HL-60 (cell line): ENCODE measurements at regions not wholly inside any gene's neighbourhood (a gene's known extent, or its start where the extent isn't known, plus 50 kb on each side); places are given as distances from the start of the nearest gene placed in this dataset.

Experiments
- DNase-seq, 2 experiments: peaks; one replicate each; pipeline ENCODE4 v3.0.0-alpha.2; 2010 to 2020; ENCODE audit warnings: low read depth in 1 of 2, low spot score in 1 of 2
- H3K27ac ChIP-seq: fragments of 250-450 bp; sonication (Bioruptor Pico); replicated peaks from 2 replicates; pipeline ENCODE4 v1.5.1; 2020; ENCODE audit warnings: mild to moderate bottlenecking, moderate library complexity
- H3K27me3 ChIP-seq: fragments of 250-450 bp; sonication (Bioruptor Pico); 2 replicates; pipeline ENCODE4 v1.5.1; 2021; ENCODE audit warnings: mild to moderate bottlenecking, moderate library complexity; ENCODE audit not compliant: insufficient read depth, poor library complexity, severe bottlenecking
- H3K4me3 ChIP-seq: replicated peaks from 2 replicates; pipeline ENCODE4 v1.5.1; 2011; ENCODE audit warnings: mild to moderate bottlenecking, control low read depth, low read length; ENCODE audit not compliant: insufficient read depth
- GABPA ChIP-seq: IDR thresholded peaks from 2 replicates; pipeline ENCODE4 v1.6.1; 2012; ENCODE audit warnings: low read depth
- POLR2AphosphoS5 ChIP-seq: IDR thresholded peaks from 2 replicates; pipeline ENCODE4 v1.6.1; 2012; ENCODE audit warnings: low read depth
- SPI1 ChIP-seq: IDR thresholded peaks from 2 replicates; pipeline ENCODE4 v1.6.1; 2012; ENCODE audit warnings: low read depth, mild to moderate bottlenecking, borderline replicate concordance
- TF ChIP-seq, protein P1 (sequence below): IDR thresholded peaks from 2 replicates; pipeline ENCODE4 v1.6.1; 2012; ENCODE audit warnings: low read depth; ENCODE audit not compliant: insufficient replicate concordance
- TF ChIP-seq, protein P2 (sequence below): IDR thresholded peaks from one replicate; pipeline ENCODE4 v1.5.1; 2011; ENCODE audit warnings: low read length, control low read depth, inconsistent platforms; ENCODE audit not compliant: insufficient read depth

DNA sequence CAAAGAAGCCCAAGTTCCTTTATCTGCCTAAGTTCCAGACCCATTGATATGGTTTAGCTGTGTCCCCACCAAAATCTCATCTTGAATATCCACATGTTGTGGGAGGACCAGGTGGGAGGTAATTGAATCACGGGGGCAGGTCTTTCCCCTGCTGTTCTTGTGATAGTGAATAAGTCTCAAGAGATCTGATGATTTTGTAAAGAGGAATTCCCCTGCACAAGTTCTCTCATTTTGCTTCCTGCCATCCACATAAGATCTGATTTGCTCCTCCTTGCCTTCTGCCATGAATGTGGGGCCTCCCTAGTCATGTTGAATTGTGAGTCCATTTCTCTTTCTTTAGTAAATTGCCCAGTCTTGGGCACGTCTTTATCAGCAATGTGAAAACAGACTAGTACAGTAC is 860.2 kb downstream of the FSTL5 start:
- Histone ChIP-seq H3K27me3 (no peaks in the 10 kb centered on the region), H3K4me3 (no peak overlapping the region), H3K27ac (no peak overlapping the region)
- DNase-seq = no peak
- TF ChIP-seq, protein P1, sequence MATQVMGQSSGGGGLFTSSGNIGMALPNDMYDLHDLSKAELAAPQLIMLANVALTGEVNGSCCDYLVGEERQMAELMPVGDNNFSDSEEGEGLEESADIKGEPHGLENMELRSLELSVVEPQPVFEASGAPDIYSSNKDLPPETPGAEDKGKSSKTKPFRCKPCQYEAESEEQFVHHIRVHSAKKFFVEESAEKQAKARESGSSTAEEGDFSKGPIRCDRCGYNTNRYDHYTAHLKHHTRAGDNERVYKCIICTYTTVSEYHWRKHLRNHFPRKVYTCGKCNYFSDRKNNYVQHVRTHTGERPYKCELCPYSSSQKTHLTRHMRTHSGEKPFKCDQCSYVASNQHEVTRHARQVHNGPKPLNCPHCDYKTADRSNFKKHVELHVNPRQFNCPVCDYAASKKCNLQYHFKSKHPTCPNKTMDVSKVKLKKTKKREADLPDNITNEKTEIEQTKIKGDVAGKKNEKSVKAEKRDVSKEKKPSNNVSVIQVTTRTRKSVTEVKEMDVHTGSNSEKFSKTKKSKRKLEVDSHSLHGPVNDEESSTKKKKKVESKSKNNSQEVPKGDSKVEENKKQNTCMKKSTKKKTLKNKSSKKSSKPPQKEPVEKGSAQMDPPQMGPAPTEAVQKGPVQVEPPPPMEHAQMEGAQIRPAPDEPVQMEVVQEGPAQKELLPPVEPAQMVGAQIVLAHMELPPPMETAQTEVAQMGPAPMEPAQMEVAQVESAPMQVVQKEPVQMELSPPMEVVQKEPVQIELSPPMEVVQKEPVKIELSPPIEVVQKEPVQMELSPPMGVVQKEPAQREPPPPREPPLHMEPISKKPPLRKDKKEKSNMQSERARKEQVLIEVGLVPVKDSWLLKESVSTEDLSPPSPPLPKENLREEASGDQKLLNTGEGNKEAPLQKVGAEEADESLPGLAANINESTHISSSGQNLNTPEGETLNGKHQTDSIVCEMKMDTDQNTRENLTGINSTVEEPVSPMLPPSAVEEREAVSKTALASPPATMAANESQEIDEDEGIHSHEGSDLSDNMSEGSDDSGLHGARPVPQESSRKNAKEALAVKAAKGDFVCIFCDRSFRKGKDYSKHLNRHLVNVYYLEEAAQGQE = no peak
- TF ChIP-seq POLR2AphosphoS5 = no peak
- TF ChIP-seq SPI1 = no peak
- no peak for TF ChIP-seq GABPA
- TF ChIP-seq, protein P2, sequence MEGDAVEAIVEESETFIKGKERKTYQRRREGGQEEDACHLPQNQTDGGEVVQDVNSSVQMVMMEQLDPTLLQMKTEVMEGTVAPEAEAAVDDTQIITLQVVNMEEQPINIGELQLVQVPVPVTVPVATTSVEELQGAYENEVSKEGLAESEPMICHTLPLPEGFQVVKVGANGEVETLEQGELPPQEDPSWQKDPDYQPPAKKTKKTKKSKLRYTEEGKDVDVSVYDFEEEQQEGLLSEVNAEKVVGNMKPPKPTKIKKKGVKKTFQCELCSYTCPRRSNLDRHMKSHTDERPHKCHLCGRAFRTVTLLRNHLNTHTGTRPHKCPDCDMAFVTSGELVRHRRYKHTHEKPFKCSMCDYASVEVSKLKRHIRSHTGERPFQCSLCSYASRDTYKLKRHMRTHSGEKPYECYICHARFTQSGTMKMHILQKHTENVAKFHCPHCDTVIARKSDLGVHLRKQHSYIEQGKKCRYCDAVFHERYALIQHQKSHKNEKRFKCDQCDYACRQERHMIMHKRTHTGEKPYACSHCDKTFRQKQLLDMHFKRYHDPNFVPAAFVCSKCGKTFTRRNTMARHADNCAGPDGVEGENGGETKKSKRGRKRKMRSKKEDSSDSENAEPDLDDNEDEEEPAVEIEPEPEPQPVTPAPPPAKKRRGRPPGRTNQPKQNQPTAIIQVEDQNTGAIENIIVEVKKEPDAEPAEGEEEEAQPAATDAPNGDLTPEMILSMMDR = no peak

DNA sequence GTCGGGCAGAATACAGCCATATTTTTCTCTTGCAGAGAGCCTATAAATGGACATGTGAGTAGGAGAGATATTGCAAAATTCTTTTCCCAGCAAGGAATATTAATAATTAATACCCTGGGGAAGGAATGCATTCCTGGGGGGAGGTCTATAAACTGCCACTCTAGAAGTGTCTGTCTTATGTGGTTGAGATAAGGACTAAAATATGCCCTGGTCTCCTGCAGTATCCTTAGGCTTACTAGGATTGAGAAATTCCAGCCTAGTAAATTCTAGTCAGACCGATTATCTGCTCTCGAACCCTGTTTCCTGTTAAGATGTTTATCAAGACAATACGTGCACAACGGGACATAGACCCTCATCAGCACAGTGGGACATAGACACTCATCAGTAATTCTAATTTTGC is 872.6 kb downstream of the FSTL5 start:
- no peak for TF ChIP-seq POLR2AphosphoS5
- no peak for TF ChIP-seq SPI1
- TF ChIP-seq GABPA = no peak
- TF ChIP-seq, protein P1 = no peak
- TF ChIP-seq, protein P2 = no peak
- DNase-seq = no peak
- Histone ChIP-seq H3K4me3 (no peak overlapping the region), H3K27ac (no peak overlapping the region), H3K27me3 (no peaks in the 10 kb centered on the region)

DNA sequence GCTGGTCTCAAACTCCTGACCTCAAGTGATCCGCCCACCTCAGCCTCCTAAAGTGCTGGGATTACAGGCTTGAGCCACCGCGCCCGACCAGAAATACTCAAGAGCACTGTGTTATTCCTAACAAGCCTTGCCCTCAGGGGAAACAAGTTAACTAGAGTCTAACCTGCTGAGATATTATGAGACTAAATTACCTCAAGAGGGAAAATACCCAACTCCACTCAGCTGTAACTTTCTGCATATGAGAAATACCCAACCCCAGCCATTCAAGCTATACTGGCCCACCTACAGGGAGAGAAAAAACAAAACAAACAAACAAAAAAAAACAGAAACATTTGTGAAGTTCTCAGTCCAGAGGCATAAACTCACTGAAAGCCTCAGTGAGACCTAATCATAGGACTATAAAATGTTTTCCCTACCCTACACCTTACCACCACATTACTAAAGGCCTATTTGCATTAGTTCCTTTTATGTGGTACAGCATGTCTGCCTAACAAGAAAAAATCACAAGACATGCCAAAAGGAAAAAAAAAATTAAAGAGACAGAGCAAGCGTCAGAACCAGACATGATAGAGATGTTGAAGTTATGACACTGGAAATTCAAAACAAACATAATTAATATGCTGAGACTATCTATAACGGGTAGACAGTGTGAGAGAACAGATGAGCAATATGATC is 876.0 kb downstream of the FSTL5 start:
- Histone ChIP-seq H3K27me3 (no peaks in the 10 kb centered on the region), H3K27ac (no peak overlapping the region), H3K4me3 (no peak overlapping the region)
- no peak for TF ChIP-seq SPI1
- TF ChIP-seq, protein P1 = no peak
- TF ChIP-seq POLR2AphosphoS5 = no peak
- TF ChIP-seq, protein P2 = no peak
- no peak for TF ChIP-seq GABPA
- no peak for DNase-seq
